Thyroid gland (tissue), 4 donors: ENCODE measurements at regions not wholly inside any gene's neighbourhood (a gene's known extent, or its start where the extent isn't known, plus 50 kb on each side); places are given as distances from the start of the nearest gene placed in this dataset.

ENCODE experiments used
- CTCF ChIP-seq, 6 experiments: fragments of 200-600 bp in 3 of 6; fragments of 450-650 bp in 3 of 6; sonication (generic) in 3 of 6; IDR thresholded peaks; one replicate each; pipeline ENCODE4 v1.5.1; 2016 to 2019; ENCODE audit warnings: antibody characterized with exemption in 6 of 6, mild to moderate bottlenecking in 2 of 6, inconsistent platforms in 1 of 6, moderate library complexity in 1 of 6
- POLR2A ChIP-seq, 2 donors: fragments of 450-650 bp; IDR thresholded peaks; one replicate each; pipeline ENCODE4 v1.6.1; 2017; ENCODE audit warnings: antibody characterized with exemption in 2 of 2, mild to moderate bottlenecking in 2 of 2, moderate library complexity in 1 of 2

DNA sequence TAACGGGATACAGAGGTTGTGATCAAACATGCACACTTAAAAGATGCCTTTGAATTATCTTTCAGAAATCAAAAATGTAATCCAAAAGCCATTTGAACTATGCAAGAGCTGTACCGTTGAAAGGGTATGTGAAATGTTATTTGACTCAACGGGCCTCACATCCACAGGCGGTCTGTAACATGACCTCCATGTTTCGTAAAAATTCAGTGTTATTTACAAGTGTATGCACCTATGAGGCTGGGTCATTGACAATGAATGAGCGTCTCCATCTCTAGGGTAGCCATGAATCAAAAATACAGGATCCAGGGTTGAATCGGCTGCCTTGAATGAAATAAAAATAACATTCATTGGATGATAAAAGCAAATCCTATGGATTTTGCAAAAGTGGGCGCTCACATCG is 100.1 kb downstream of the CRLF2 start:
- TF ChIP-seq CTCF (IDR thresholded peaks at IDR 0.05) (no peak), POLR2A (IDR thresholded peaks at IDR 0.05) (no peak)
